Endothelial cell of umbilical vein (primary cell): ENCODE measurements at regions not wholly inside any gene's neighbourhood (a gene's known extent, or its start where the extent isn't known, plus 50 kb on each side); places are given as distances from the start of the nearest gene placed in this dataset.

Experiments
- BruUV-seq: library from RNA; stranded (reverse); fragments of 400-500 nt; replicated peaks from 2 replicates; lab custom pipeline; 2021; lab: Mats Ljungman, UMichigan
- CTCF ChIA-PET: fragments of 300-600, 350-600 bp; sonication (Branson Sonifier 250); formaldehyde crosslinking; loops from one replicate; lab custom pipeline; 2021; ENCODE audit warnings: antibody characterized with exemption, inconsistent platforms; lab: Charles Lee
- POLR2A ChIA-PET: fragments of 300-600, 350-600 bp; sonication (Branson Sonifier 250); formaldehyde crosslinking; loops from one replicate; lab custom pipeline; 2021; ENCODE audit warnings: antibody characterized with exemption, inconsistent platforms; lab: Charles Lee
- DNase-seq: peaks from one replicate; pipeline ENCODE4 v3.0.0-alpha.2; 2011; ENCODE audit warnings: low read depth, low spot score
- FAIRE-seq: peaks from 2 replicates; lab custom pipeline; 2011; peaks lifted over from hg19 to GRCh38; lab: Jason Lieb, UNC
- H2AFZ ChIP-seq: 2 replicates; pipeline ENCODE4 v1.6.0; 2012; ENCODE audit warnings: low read depth, low read length, control low read depth, inconsistent platforms
- H3K27ac ChIP-seq: 2 replicates; pipeline ENCODE4 v1.5.1; 2011; ENCODE audit warnings: low read depth, mild to moderate bottlenecking, control low read depth, low read length, moderate library complexity; ENCODE audit not compliant: insufficient read depth
- H3K27me3 ChIP-seq, 2 experiments: 2 replicates each; pipeline versions ENCODE4 v1.6.0 to v1.6.1; 2011; ENCODE audit warnings: low read length in 2 of 2, mixed read lengths in 1 of 2; ENCODE audit not compliant: control insufficient read depth in 2 of 2, insufficient read depth in 2 of 2
- H3K36me3 ChIP-seq, 2 experiments: 2 replicates in 1 of 2; 3 replicates in 1 of 2; pipeline ENCODE4 v1.5.1; 2011; ENCODE audit warnings: low read length in 2 of 2, mild to moderate bottlenecking in 1 of 2, moderate library complexity in 1 of 2; ENCODE audit not compliant: control insufficient read depth in 2 of 2, insufficient read depth in 2 of 2; ENCODE audit errors: extremely low read depth in 1 of 2
- H3K4me1 ChIP-seq: 3 replicates; pipeline ENCODE4 v1.5.1; 2011; ENCODE audit warnings: mild to moderate bottlenecking, low read length; ENCODE audit not compliant: control insufficient read depth, insufficient read depth; ENCODE audit errors: extremely low read depth
- H3K4me2 ChIP-seq: 2 replicates; pipeline ENCODE4 v1.6.1; 2011; ENCODE audit warnings: low read length, control low read depth, mixed read lengths; ENCODE audit not compliant: insufficient read depth
- H3K4me3 ChIP-seq, 3 experiments: fragments of 200-600 bp in 1 of 3; sonication (generic), shearing (Covaris generic) in 1 of 3; replicated peaks in 1 of 3; 2 replicates each; pipeline ENCODE4 v1.5.1; 2011 to 2016; ENCODE audit warnings: control low read depth in 3 of 3, low read length in 3 of 3, mild to moderate bottlenecking in 2 of 3, inconsistent platforms in 1 of 3, low read depth in 1 of 3, moderate library complexity in 1 of 3; ENCODE audit not compliant: insufficient read depth in 1 of 3
- H3K79me2 ChIP-seq: 2 replicates; pipeline ENCODE4 v1.6.0; 2012; ENCODE audit warnings: low read length, inconsistent platforms; ENCODE audit not compliant: control insufficient read depth, insufficient read depth
- H3K9ac ChIP-seq: replicated peaks from 2 replicates; pipeline ENCODE3; 2011; ENCODE audit warnings: low read length, control low read depth; ENCODE audit not compliant: insufficient read depth; ENCODE audit errors: extremely low read depth
- H3K9me1 ChIP-seq: replicated peaks from 3 replicates; pipeline ENCODE4 v1.6.0; 2011; ENCODE audit warnings: mild to moderate bottlenecking, low read length; ENCODE audit not compliant: control insufficient read depth, insufficient read depth; ENCODE audit errors: extremely low read depth
- H3K9me3 ChIP-seq: replicated peaks from 2 replicates; pipeline ENCODE4 v1.5.1; 2012; ENCODE audit warnings: low read length, inconsistent platforms; ENCODE audit not compliant: control insufficient read depth, insufficient read depth
- H4K20me1 ChIP-seq: replicated peaks from 2 replicates; pipeline ENCODE3; 2011; ENCODE audit warnings: mild to moderate bottlenecking, low read length; ENCODE audit not compliant: control insufficient read depth, insufficient read depth; ENCODE audit errors: extremely low read depth
- EZH2 ChIP-seq: IDR thresholded peaks from 2 replicates; pipeline ENCODE4 v1.6.1; 2012; ENCODE audit warnings: borderline replicate concordance, low read depth, mild to moderate bottlenecking, moderate library complexity, low read length, inconsistent platforms; ENCODE audit not compliant: severe bottlenecking
- FOS ChIP-seq: IDR thresholded peaks from 2 replicates; pipeline ENCODE4 v1.6.1; 2011; ENCODE audit warnings: mild to moderate bottlenecking, low read length, moderate library complexity, borderline replicate concordance; ENCODE audit not compliant: insufficient read depth
- GATA2 ChIP-seq: IDR thresholded peaks from 2 replicates; pipeline ENCODE4 v1.7.0; 2011; ENCODE audit warnings: low read depth, mild to moderate bottlenecking, moderate library complexity, mixed read lengths, low read length; ENCODE audit not compliant: insufficient read length, insufficient read depth
- JUN ChIP-seq: IDR thresholded peaks from 2 replicates; pipeline ENCODE4 v1.6.1; 2011; ENCODE audit warnings: borderline replicate concordance, low read depth; ENCODE audit not compliant: insufficient read length, insufficient read depth
- MAX ChIP-seq: IDR thresholded peaks from 2 replicates; pipeline ENCODE4 v1.6.1; 2011; ENCODE audit not compliant: insufficient read depth, insufficient read length
- MYC ChIP-seq: IDR thresholded peaks from one replicate; pipeline ENCODE4 v1.6.1; 2011; ENCODE audit warnings: mild to moderate bottlenecking, low read depth, low read length
- POLR2A ChIP-seq: IDR thresholded peaks from 2 replicates; pipeline ENCODE4 v1.6.1; 2012; ENCODE audit warnings: low read depth, mild to moderate bottlenecking, control low read depth, low read length
- POLR2AphosphoS5 ChIP-seq: IDR thresholded peaks from 2 replicates; pipeline ENCODE4 v1.6.1; 2012; ENCODE audit warnings: low read depth, mild to moderate bottlenecking, control low read depth, low read length, moderate library complexity; ENCODE audit not compliant: insufficient read depth
- dilution Hi-C: fragments of 300-500 bp; cut with MboI; formaldehyde crosslinking; loops from one replicate; pipeline ENCODE4 v1.15.0; 2019; ENCODE audit warnings: low sequenced_read_pairs; ENCODE audit not compliant: extremely low pct_ligation_motif_present
- intact Hi-C: fragments of 100-400 bp; cut with micrococcal nuclease; formaldehyde crosslinking; loops from one replicate; pipeline ENCODE4 v1.10.0; 2022
- TF ChIP-seq, protein P1 (sequence below), 2 donors: IDR thresholded peaks; 1 replicate in 1 of 2; 2 replicates in 1 of 2; pipeline ENCODE4 v1.5.1; 2011; ENCODE audit warnings: low read length in 2 of 2, mild to moderate bottlenecking in 2 of 2, moderate library complexity in 2 of 2, control low read depth in 1 of 2, inconsistent platforms in 1 of 2, low read depth in 1 of 2; ENCODE audit not compliant: insufficient read depth in 1 of 2; ENCODE audit errors: extremely low read depth in 1 of 2

- dilution Hi-C loops, result no loop called here
- ChIA-PET POLR2A (no interaction called here), CTCF (no interaction called here)
- H3K9me1 ChIP-seq, result no peaks in the 10 kb centered on the region
- H3K27ac ChIP-seq, result no peak overlapping the region
- no peaks in the 10 kb centered on the region for H4K20me1 ChIP-seq
- TF ChIP-seq GATA2, result no peak
- TF ChIP-seq MAX, result no peak
- TF ChIP-seq POLR2A, result no peak
- TF ChIP-seq MYC, result no peak
- no peak for TF ChIP-seq FOS
- TF ChIP-seq, protein P1, sequence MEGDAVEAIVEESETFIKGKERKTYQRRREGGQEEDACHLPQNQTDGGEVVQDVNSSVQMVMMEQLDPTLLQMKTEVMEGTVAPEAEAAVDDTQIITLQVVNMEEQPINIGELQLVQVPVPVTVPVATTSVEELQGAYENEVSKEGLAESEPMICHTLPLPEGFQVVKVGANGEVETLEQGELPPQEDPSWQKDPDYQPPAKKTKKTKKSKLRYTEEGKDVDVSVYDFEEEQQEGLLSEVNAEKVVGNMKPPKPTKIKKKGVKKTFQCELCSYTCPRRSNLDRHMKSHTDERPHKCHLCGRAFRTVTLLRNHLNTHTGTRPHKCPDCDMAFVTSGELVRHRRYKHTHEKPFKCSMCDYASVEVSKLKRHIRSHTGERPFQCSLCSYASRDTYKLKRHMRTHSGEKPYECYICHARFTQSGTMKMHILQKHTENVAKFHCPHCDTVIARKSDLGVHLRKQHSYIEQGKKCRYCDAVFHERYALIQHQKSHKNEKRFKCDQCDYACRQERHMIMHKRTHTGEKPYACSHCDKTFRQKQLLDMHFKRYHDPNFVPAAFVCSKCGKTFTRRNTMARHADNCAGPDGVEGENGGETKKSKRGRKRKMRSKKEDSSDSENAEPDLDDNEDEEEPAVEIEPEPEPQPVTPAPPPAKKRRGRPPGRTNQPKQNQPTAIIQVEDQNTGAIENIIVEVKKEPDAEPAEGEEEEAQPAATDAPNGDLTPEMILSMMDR (IDR thresholded peaks at IDR 0.05; ENCODE audit: extremely low read depth in 1 of 2, insufficient read depth in 1 of 2, low read depth in 1 of 2, low read length in 2 of 2), result no peak
- no peak for TF ChIP-seq POLR2AphosphoS5
- TF ChIP-seq JUN, result no peak
- no peak for TF ChIP-seq EZH2
- intact Hi-C loops, result no loop called here
- H3K4me3 ChIP-seq, result no peak overlapping the region
- DNase-seq (no peak), FAIRE-seq (no peak)
- no peaks in the 10 kb centered on the region for H3K79me2 ChIP-seq
- H3K9me3 ChIP-seq, result no peaks in the 10 kb centered on the region
- no TSS peak for BruUV-seq
- H3K36me3 ChIP-seq, result no peaks in the 10 kb centered on the region
- no peak overlapping the region for H2AFZ ChIP-seq
- no peak overlapping the region for H3K4me2 ChIP-seq
- no peak overlapping the region for H3K9ac ChIP-seq
- H3K27me3 ChIP-seq, result no peaks in the 10 kb centered on the region
- no peaks in the 10 kb centered on the region for H3K4me1 ChIP-seq
Measured at GRCh38 chr16:17013038-17013437, 457.7 kb downstream of the XYLT1 start.
